Activated CD8-positive, alpha-beta memory T cell treated with anti-CD3 and anti-CD28 coated beads, Interleukin-2, amount 10 ng/mL, durations not matched to agents 7 days and 5 days (primary cell): ENCODE measurements at regions not wholly inside any gene's neighbourhood (a gene's known extent, or its start where the extent isn't known, plus 50 kb on each side); places are given as distances from the start of the nearest gene placed in this dataset.

ENCODE experiments used
- ATAC-seq: fragments of 150-1000 bp; cut with Tn5 transposase; one replicate; pipeline ENCODE4 v1.10.0; 2021; ENCODE audit warnings: moderate library complexity
- CTCF ChIA-PET: fragments of 350-600 bp; sonication (Branson Sonifier 250); formaldehyde crosslinking; loops from one replicate; lab custom pipeline; 2021; ENCODE audit warnings: antibody characterized with exemption; lab: Charles Lee
- DNase-seq: peaks from one replicate; pipeline ENCODE4 v3.0.0-alpha.2; 2020
- H3K27ac Mint-ChIP-seq: one replicate; pipeline ENCODE4 v1.8.0; 2021; ENCODE audit warnings: mild to moderate bottlenecking, mixed read lengths
- H3K27me3 Mint-ChIP-seq: one replicate; pipeline ENCODE4 v1.8.0; 2021; ENCODE audit warnings: mixed read lengths
- H3K36me3 Mint-ChIP-seq: one replicate; pipeline ENCODE4 v1.8.0; 2021; ENCODE audit warnings: mild to moderate bottlenecking, mixed read lengths
- H3K4me1 Mint-ChIP-seq: one replicate; pipeline ENCODE4 v1.8.0; 2021; ENCODE audit warnings: mixed read lengths
- H3K4me3 Mint-ChIP-seq: one replicate; pipeline ENCODE4 v1.8.0; 2021; ENCODE audit warnings: mild to moderate bottlenecking, moderate library complexity, mixed read lengths
- H3K9me3 Mint-ChIP-seq: one replicate; pipeline ENCODE4 v1.8.0; 2022; ENCODE audit warnings: low read depth, mixed read lengths

DNA sequence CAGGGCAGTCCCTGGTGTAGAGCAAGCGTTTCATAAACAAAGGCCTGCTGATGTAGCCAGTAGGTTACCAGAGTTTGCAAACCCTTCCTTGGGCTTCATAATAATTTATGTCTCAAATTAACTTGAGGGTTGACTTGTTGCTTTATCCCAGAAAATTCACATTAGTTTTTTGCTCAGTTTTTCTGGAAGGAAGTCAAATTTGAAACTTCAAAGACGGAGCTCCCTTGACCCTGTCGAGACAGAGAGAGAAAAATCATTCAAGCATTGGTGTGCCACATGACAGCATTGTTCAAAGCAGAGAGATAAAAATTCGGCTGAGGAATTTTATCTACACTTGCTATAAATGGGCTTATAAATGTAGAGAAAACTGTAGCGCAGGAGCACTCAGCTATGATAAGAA, 627.7 kb downstream of the TNS3 start:
- H3K9me3 Mint-ChIP-seq, result no peaks in the 10 kb centered on the region
- H3K27me3 Mint-ChIP-seq, result no peaks in the 10 kb centered on the region

DNA sequence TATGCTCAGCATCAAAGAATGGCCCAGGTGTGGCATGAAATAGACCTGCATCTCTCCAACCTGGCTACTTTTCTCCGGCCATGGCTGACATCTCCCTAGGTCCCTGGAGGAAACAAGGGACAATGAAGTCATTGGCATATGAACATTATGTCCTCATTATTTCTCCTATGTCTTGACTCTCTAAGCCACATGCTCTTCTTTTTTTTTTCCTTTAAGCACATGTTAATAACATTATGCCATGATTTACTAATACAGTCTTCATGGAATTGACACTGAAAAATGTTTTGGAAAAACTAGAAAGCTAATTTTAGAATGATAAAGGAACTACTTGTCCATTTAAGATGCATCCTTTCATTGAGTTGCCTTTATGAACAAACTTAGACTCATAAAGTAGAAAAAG, 628.9 kb downstream of the TNS3 start:
- H3K4me1 Mint-ChIP-seq, result no peaks in the 10 kb centered on the region
- H3K27me3 Mint-ChIP-seq, result no peaks in the 10 kb centered on the region
- no peaks in the 10 kb centered on the region for H3K36me3 Mint-ChIP-seq
- no peak for DNase-seq
- H3K4me3 Mint-ChIP-seq, result no peak overlapping the region
- H3K27ac Mint-ChIP-seq, result no peak overlapping the region
- CTCF ChIA-PET, result no interaction called here
- ATAC-seq, result no peak
- H3K9me3 Mint-ChIP-seq, result no peaks in the 10 kb centered on the region

More for the DNA sequence above, 627.7 kb downstream of the TNS3 start:
- Mint-ChIP-seq H3K4me1 (no peaks in the 10 kb centered on the region), H3K4me3 (no peak overlapping the region), H3K27ac (no peak overlapping the region), H3K36me3 (no peaks in the 10 kb centered on the region)
- CTCF ChIA-PET, result no interaction called here
- ATAC-seq, result no peak
- no peak for DNase-seq

DNA sequence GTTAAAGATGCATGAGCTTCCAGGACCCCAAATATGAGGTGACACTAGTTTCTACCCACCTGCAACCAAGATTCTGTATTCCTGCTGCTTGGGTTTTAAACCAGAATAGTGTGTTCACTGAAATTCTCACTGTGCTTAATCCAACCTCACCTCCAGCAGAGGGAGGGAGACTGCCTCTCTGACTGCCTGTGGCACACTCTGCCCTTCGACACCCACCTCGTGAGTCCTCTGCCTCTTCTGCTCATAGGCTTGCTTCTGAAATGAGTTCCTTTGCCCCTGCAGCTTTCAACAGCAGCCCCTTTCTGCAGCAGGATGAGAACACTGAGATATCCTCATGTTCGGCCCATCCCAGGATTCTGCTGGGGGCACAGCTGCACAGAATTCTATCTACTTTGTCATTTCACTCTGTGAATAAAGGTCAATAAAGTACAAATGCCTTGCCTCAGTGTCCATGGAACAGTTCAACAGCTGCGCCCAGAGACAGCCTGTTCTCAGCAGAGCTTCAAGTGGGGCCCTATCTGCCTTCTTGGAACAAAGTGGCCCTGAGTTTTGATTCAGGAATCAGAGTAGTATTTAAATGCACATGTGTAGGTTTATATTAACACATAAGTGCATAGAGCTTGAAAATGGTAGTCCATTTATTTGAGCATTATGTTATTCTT, 632.5 kb downstream of the TNS3 start:
- Mint-ChIP-seq H3K9me3 (no peaks in the 10 kb centered on the region), H3K4me3 (no peak overlapping the region), H3K4me1 (no peaks in the 10 kb centered on the region), H3K27ac (no peak overlapping the region), H3K36me3 (no peaks in the 10 kb centered on the region), H3K27me3 (no peaks in the 10 kb centered on the region)
- CTCF ChIA-PET, result no interaction called here
- DNase-seq (no peak), ATAC-seq (no peak)

DNA sequence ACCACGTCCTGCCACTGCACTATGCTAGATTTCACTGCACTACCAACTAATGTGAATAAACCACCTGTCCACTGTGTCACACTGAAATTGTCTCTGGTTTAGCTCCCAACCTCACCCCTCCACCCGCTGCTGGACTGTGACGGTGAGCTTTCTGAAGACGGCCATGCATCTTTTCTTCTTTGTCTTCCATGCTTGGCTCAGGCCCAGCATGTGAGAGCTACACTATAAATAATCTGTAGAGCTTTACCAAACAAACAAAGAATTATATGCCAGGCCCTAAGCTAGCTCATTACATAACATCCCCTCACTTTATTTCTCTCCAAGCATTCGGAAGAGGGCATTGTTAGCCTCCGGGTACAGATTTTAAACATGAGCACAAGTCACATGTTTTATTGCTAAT, 633.2 kb downstream of the TNS3 start:
- no peaks in the 10 kb centered on the region for H3K27me3 Mint-ChIP-seq
- CTCF ChIA-PET, result no interaction called here
- H3K27ac Mint-ChIP-seq, result no peak overlapping the region
- H3K9me3 Mint-ChIP-seq, result no peaks in the 10 kb centered on the region
- no peaks in the 10 kb centered on the region for H3K36me3 Mint-ChIP-seq
- H3K4me3 Mint-ChIP-seq, result no peak overlapping the region
- no peaks in the 10 kb centered on the region for H3K4me1 Mint-ChIP-seq
- no peak for DNase-seq
- no peak for ATAC-seq

DNA sequence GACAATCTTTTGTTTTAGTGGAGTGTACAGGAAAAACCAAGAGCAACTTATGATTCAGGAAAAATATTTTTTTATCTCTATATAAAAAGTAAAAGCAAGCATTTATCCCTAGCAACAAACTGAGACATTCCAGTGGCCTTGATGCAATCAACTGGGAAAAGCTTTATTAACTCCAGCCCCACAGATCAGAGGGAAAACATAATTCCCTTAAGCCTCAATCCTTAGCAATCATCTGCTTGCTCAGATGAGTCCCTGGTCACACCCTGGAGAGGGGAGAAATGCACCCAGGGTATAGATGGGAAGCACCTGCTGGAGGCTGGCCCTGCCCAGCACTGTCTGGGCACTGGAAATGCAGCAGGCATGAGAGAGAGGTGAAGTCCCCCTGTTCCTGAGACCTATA, 636.6 kb downstream of the TNS3 start:
- Mint-ChIP-seq H3K36me3 (no peaks in the 10 kb centered on the region), H3K27ac (no peak overlapping the region), H3K4me3 (no peak overlapping the region), H3K9me3 (no peaks in the 10 kb centered on the region), H3K4me1 (no peaks in the 10 kb centered on the region), H3K27me3 (no peaks in the 10 kb centered on the region)
- no peak for ATAC-seq
- DNase-seq, result no peak
- CTCF ChIA-PET, result no interaction called here

DNA sequence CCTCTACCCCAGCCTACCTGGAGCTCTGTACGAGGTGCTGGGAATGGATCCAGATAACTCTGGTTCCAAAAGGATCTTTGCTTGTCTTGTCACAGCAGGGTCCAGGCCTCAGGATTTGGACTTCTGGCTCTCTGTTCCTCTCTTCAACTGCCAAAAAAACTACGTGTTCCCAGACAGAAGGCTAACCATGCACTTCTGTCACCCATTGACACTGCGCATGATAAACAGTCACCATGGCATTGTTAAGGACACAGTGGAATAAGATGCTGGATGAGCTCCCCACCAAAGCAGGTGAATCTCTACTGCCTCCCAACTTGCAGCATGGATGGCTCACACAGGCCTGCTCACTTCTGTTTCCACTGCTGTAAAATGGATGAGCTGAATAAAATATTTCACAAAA, 637.9 kb downstream of the TNS3 start:
- Mint-ChIP-seq H3K36me3 (no peaks in the 10 kb centered on the region), H3K4me1 (no peaks in the 10 kb centered on the region), H3K27ac (no peak overlapping the region), H3K4me3 (no peak overlapping the region), H3K9me3 (no peaks in the 10 kb centered on the region), H3K27me3 (no peaks in the 10 kb centered on the region)
- ATAC-seq (no peak), DNase-seq (no peak)
- CTCF ChIA-PET, result no interaction called here

DNA sequence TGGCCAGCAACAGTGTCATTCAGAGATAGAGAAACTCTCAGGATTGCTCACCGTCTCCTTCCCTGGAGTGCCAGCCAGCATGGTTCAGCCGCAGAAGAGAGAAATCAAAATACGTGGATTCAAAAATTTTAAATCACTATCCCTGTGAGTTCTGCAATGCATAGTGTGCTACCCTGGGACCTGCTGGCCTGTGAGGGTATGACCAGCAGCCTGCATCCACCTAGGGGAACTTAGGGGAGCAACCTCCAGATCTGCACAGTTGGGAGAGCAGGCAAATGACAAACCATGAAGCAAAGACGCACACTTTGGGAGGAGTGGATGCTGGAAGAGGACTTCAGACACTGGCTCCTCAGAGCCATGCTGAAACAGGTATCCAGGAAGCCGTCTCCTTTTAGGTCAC, 639.3 kb downstream of the TNS3 start:
- no peak for ATAC-seq
- CTCF ChIA-PET, result no interaction called here
- Mint-ChIP-seq H3K27ac (no peak overlapping the region), H3K36me3 (no peaks in the 10 kb centered on the region), H3K4me1 (no peaks in the 10 kb centered on the region), H3K27me3 (no peaks in the 10 kb centered on the region), H3K4me3 (no peak overlapping the region), H3K9me3 (no peaks in the 10 kb centered on the region)
- no peak for DNase-seq

DNA sequence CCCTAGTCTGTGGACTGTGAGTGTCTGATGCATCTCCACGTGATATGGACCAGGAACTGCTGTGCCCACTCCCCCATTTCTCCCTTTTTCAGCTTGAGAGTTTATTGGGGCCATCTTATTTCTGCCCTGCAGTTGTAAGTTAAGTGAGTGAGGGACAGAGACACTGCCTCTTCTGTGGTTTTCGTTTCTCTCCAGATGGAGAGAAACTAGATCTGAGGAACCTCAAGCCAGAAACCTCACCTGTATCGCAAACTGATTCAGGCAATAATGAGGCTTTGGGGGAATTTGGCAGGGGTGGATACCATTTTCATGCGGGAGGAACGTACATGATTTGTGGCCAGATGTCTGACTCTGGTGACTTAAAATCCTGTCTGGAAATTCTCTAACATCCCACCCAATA, 641.7 kb downstream of the TNS3 start:
- H3K27me3 Mint-ChIP-seq, result no peaks in the 10 kb centered on the region
- H3K4me3 Mint-ChIP-seq, result no peak overlapping the region
- CTCF ChIA-PET, result no interaction called here
- ATAC-seq (no peak), DNase-seq (no peak)
- no peaks in the 10 kb centered on the region for H3K4me1 Mint-ChIP-seq
- peaks cover 4% of the 10 kb centered on the region for H3K9me3 Mint-ChIP-seq
- H3K36me3 Mint-ChIP-seq, result no peaks in the 10 kb centered on the region
- H3K27ac Mint-ChIP-seq, result no peak overlapping the region

DNA sequence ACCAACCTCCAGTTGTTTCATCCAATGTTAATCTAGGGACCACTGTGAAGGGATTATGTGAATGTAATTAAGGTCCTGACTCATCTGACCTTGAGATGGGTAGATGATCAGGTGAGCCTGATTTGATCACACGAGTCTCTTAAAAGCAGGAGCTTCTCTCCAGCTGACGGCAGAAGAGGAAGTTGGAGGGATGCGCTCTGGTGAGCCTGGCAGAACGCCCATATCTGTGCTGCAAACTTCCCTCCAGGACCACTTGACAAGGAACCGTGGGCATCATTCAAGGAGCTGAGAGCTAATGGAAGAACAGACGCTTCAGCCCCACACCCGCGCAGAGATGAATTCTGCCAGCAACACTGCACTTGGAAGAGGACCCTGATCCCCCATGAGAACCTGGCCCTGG, 642.4 kb downstream of the TNS3 start:
- DNase-seq, result no peak
- Mint-ChIP-seq H3K36me3 (no peaks in the 10 kb centered on the region), H3K27ac (no peak overlapping the region), H3K4me3 (no peak overlapping the region), H3K9me3 (peaks cover 4% of the 10 kb centered on the region), H3K27me3 (no peaks in the 10 kb centered on the region), H3K4me1 (no peaks in the 10 kb centered on the region)
- CTCF ChIA-PET, result no interaction called here
- ATAC-seq, result no peak

DNA sequence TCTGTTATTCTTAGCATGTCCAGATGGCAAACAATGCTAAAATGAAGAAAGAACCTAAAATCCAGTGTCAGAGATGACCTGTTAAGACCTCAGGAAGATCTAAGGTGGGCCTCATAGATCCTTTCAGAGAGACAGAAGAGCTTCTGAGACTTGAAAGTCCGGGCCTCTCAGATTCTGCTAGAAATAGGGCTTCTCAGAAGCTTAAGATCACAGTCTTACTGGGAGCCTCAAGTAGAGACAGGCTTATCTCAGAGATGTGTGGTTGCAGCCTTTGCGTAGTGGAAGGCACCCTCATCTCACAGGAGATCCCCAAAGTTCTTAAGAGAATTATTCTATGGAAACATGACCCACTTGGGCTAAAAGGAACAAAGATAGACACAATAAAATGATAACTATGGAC, 642.8 kb downstream of the TNS3 start:
- no peaks in the 10 kb centered on the region for H3K4me1 Mint-ChIP-seq
- no peak for DNase-seq
- H3K27ac Mint-ChIP-seq, result no peak overlapping the region
- H3K27me3 Mint-ChIP-seq, result no peaks in the 10 kb centered on the region
- no peaks in the 10 kb centered on the region for H3K36me3 Mint-ChIP-seq
- H3K4me3 Mint-ChIP-seq, result no peak overlapping the region
- CTCF ChIA-PET, result no interaction called here
- peaks cover 4% of the 10 kb centered on the region for H3K9me3 Mint-ChIP-seq
- ATAC-seq, result no peak

DNA sequence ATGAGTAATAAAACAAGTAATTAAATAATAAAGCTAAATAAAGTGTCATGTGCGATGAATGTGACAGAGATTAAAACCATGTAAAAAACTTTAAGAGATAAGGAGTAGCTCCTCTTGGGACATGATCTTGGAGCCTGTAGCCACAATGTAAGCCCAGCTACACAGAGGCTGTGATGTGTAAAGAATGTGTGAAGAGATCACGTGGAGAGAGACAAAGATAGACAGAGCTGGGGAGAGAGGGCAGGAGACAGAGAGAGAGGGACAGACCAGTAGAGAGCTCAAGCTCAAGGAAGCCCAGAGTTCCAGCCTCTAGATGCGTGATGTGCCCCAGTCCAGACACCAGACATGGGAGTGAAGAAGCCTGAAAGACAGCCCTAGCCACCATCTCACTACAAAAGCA, 644.1 kb downstream of the TNS3 start:
- no peaks in the 10 kb centered on the region for H3K4me1 Mint-ChIP-seq
- no peak overlapping the region for H3K4me3 Mint-ChIP-seq
- H3K27me3 Mint-ChIP-seq, result no peaks in the 10 kb centered on the region
- no peaks in the 10 kb centered on the region for H3K36me3 Mint-ChIP-seq
- DNase-seq (no peak), ATAC-seq (no peak)
- CTCF ChIA-PET, result no interaction called here
- H3K27ac Mint-ChIP-seq, result no peak overlapping the region
- peaks cover 4% of the 10 kb centered on the region for H3K9me3 Mint-ChIP-seq

DNA sequence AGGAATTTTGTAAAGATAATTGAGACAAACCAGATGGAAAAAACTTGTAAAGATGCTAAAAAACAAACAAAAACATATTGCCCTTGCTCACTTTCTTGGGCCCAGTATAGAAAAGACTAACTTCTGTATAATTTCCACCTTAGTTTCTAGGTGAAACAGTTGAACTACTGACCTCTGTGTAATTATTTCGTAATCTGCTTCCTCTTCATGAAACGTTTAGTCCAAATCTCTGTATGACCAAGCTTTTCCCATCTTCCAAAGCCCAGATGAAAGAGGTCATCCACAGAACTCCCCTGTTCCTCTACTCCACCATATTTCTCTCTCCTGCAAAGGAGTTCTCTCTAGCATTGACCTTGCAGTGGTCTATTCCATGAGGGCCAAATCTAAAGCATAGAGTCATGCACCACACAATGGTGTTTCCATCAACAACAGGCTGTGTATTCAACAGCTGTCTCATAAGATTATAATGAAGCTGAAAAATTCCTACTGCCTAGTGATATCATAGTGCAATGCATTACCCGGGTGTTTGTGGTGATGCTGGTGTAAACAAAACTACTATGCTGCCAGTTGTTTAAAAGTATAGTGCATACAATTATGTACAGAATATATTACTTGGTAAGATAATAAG, 647.6 kb downstream of the TNS3 start:
- DNase-seq (no peak), ATAC-seq (no peak)
- H3K4me3 Mint-ChIP-seq, result no peak overlapping the region
- H3K36me3 Mint-ChIP-seq, result no peaks in the 10 kb centered on the region
- H3K4me1 Mint-ChIP-seq, result no peaks in the 10 kb centered on the region
- peaks cover 9% of the 10 kb centered on the region for H3K9me3 Mint-ChIP-seq
- H3K27ac Mint-ChIP-seq, result no peak overlapping the region
- CTCF ChIA-PET, result no interaction called here
- no peaks in the 10 kb centered on the region for H3K27me3 Mint-ChIP-seq

DNA sequence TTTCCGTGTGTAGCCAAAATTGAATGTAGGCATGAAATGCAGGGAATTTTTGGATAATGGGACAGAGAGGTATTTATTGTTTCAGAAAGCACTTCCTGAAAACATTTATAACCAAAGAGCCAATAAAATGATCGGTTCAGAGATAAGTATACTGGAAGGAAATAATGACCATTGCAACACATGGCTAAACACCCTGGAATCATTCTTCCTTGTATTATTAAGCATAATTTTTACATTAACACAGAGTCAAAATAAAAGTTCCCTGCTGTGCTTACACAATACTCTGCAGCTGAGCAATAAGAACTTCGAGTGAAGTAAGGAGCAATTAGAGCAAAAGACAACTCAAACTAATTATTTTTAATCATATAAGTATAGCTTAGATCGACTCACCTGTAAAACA, 648.3 kb downstream of the TNS3 start:
- CTCF ChIA-PET, result no interaction called here
- Mint-ChIP-seq H3K36me3 (no peaks in the 10 kb centered on the region), H3K9me3 (peaks cover 9% of the 10 kb centered on the region), H3K4me1 (no peaks in the 10 kb centered on the region), H3K4me3 (no peak overlapping the region), H3K27ac (no peak overlapping the region), H3K27me3 (no peaks in the 10 kb centered on the region)
- DNase-seq (no peak), ATAC-seq (no peak)

DNA sequence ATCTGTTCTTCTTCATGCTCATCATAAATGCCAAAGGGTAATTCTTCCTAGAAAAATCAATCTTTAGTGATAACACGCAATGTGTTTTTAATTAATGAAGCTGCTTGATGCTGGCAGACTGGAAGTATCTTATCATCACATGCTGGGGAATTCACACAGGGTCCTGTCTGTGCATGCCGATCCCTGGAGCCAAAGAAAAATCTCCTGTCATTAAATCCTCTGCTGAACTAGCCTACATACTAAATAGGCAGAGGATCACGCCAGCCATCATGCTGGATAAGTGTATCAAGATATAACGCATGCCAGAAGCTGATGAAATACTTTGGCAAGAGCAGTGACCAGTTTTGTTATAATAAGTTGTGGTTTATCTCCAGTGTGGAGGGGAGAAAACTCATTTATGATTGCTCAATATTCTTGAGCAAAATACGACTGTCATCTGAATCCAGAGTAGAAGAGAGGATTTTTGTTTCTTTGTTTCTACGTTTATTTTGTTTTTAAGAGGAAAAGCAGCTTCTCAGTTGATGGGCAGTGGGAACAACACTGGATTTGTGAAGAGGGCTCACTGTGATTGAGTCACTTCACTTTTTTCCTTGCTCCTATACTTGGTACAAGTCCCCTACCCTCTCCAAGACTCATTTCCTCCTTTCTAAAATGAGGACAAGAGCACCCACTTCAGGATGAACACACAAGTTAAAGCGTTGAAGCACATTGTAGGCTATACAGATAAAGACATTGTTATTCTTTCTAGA, 649.1 kb downstream of the TNS3 start:
- H3K9me3 Mint-ChIP-seq, result peaks cover 9% of the 10 kb centered on the region
- ATAC-seq (no peak), DNase-seq (no peak)
- CTCF ChIA-PET, result no interaction called here
- H3K4me3 Mint-ChIP-seq, result no peak overlapping the region
- H3K36me3 Mint-ChIP-seq, result no peaks in the 10 kb centered on the region
- no peak overlapping the region for H3K27ac Mint-ChIP-seq
- no peaks in the 10 kb centered on the region for H3K27me3 Mint-ChIP-seq
- H3K4me1 Mint-ChIP-seq, result no peaks in the 10 kb centered on the region
